ENCODE measurements at regions not wholly inside any gene's neighbourhood (a gene's known extent, or its start where the extent isn't known, plus 50 kb on each side); places are given as distances from the start of the nearest gene placed in this dataset.

DNA sequence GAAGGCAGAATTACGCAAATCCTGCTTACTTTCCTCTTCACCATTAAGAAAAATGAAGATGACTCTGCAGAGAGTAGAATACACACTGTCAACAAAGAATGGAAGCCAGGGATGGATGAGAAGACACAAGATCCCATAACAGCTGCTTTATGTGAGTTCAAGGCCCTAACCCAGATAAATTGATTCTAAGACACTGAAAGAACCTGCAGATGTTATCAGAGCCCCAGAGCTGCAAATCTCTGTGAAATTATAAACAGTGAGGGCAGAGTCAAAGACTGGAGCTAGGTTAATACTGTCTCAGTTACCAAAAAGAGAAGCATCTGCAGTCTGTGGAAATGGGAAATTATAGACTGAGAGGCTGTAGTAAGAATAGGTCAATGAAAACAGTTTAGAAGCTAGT is 320.1 kb upstream of the PKDCC start:
- Mint-ChIP-seq H3K4me1 (no peaks in the 10 kb centered on the region), H3K36me3 (ENCODE audit: low read depth) (no peaks in the 10 kb centered on the region), H3K27me3 (no peaks in the 10 kb centered on the region), H3K9me3 (no peaks in the 10 kb centered on the region), H3K27ac (no peak overlapping the region), H3K4me3 (no peak overlapping the region)
- ChIA-PET POLR2A (no interaction called here), CTCF (no interaction called here)
- no peak for DNase-seq

- no peaks in the 10 kb centered on the region for H3K4me1 Mint-ChIP-seq
- no peaks in the 10 kb centered on the region for H3K27me3 Mint-ChIP-seq
- DNase-seq: no peak
- H3K27ac Mint-ChIP-seq: no peak overlapping the region
- no peaks in the 10 kb centered on the region for H3K36me3 Mint-ChIP-seq (ENCODE audit: low read depth)
- CTCF ChIA-PET: no interaction called here
- no peaks in the 10 kb centered on the region for H3K9me3 Mint-ChIP-seq
- H3K4me3 Mint-ChIP-seq: no peak overlapping the region
- POLR2A ChIA-PET: no interaction called here
Observed at GRCh38 chr2:41728788-41729338, 319.0 kb upstream of the PKDCC start.

GRCh38 chr2:41729800-41730364 is 317.9 kb upstream of the PKDCC start:
- Mint-ChIP-seq H3K27me3 (no peaks in the 10 kb centered on the region), H3K27ac (no peak overlapping the region), H3K9me3 (no peaks in the 10 kb centered on the region), H3K4me3 (no peak overlapping the region), H3K36me3 (ENCODE audit: low read depth) (no peaks in the 10 kb centered on the region), H3K4me1 (no peaks in the 10 kb centered on the region)
- ChIA-PET POLR2A (no interaction called here), CTCF (no interaction called here)
- DNase-seq: no peak

DNA sequence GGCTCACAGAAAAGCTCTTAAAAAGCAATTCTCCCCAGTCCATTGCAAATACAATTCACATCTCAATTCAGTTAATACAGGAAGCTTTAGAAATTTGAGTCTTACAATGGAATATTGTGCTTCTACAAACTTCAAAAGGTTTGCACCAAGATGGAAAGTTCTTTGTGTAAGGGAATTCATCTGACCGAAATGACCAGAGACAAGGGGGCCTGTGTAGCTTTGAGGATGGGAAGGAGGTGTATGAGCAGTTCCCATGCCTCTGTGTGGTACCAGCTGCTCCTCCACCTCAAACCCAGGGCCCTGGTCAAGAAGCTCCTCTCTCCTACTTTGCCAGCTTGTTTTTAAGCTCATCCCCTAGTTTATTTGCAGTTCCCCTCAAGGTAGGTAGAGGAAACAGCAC is 312.8 kb upstream of the PKDCC start:
- ChIA-PET CTCF (no interaction called here), POLR2A (no interaction called here)
- no peak for DNase-seq

DNA sequence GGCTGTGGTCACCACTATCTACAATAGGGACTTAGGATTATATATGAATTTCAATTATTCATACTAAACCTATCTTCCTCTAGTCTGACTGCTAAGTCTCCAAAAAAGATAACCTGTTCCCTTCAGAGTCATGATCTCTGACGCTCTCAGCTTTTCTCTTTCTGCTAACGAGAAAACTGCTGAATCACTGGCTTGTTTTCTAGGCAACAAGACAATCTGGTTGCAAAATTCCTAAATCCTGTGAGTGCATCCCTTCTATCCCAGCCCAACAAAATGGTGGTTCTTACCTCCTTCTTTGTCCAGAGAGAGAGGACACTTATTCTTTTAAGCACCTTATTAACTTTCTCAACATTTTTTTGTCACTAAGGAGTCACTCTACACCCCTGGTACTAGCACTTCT is 312.3 kb upstream of the PKDCC start:
- DNase-seq: no peak
- H3K9me3 Mint-ChIP-seq: no peaks in the 10 kb centered on the region
- H3K36me3 Mint-ChIP-seq (ENCODE audit: low read depth): no peaks in the 10 kb centered on the region
- no peak overlapping the region for H3K4me3 Mint-ChIP-seq
- ChIA-PET POLR2A (no interaction called here), CTCF (no interaction called here)
- peaks cover 2% of the 10 kb centered on the region for H3K4me1 Mint-ChIP-seq
- peaks cover 10% of the 10 kb centered on the region for H3K27me3 Mint-ChIP-seq
- no peak overlapping the region for H3K27ac Mint-ChIP-seq

More for the DNA sequence above, 312.8 kb upstream of the PKDCC start:
- peaks cover 10% of the 10 kb centered on the region for H3K27me3 Mint-ChIP-seq
- no peak overlapping the region for H3K27ac Mint-ChIP-seq
- peaks cover 2% of the 10 kb centered on the region for H3K4me1 Mint-ChIP-seq
- no peak overlapping the region for H3K4me3 Mint-ChIP-seq
- no peaks in the 10 kb centered on the region for H3K9me3 Mint-ChIP-seq
- H3K36me3 Mint-ChIP-seq (ENCODE audit: low read depth): no peaks in the 10 kb centered on the region

- CTCF ChIA-PET: no interaction called here
Observed at GRCh38 chr2:41736105-41736567, 311.7 kb upstream of the PKDCC start.

GRCh38 chr2:41736586-41736985 is 311.2 kb upstream of the PKDCC start:
- POLR2A ChIA-PET: no interaction called here
- CTCF ChIA-PET: no interaction called here
- H3K27me3 Mint-ChIP-seq: peaks cover 14% of the 10 kb centered on the region
- no peaks in the 10 kb centered on the region for H3K9me3 Mint-ChIP-seq
- no peak for DNase-seq
- H3K27ac Mint-ChIP-seq: no peak overlapping the region
- H3K4me3 Mint-ChIP-seq: no peak overlapping the region
- H3K36me3 Mint-ChIP-seq (ENCODE audit: low read depth): no peaks in the 10 kb centered on the region
- H3K4me1 Mint-ChIP-seq: peaks cover 2% of the 10 kb centered on the region

More at GRCh38 chr2:41736105-41736567, 311.7 kb upstream of the PKDCC start:
- Mint-ChIP-seq H3K36me3 (ENCODE audit: low read depth) (no peaks in the 10 kb centered on the region), H3K4me1 (peaks cover 2% of the 10 kb centered on the region), H3K4me3 (no peak overlapping the region), H3K9me3 (no peaks in the 10 kb centered on the region), H3K27ac (no peak overlapping the region), H3K27me3 (peaks cover 14% of the 10 kb centered on the region)
- no peak for DNase-seq
- POLR2A ChIA-PET: no interaction called here

DNA sequence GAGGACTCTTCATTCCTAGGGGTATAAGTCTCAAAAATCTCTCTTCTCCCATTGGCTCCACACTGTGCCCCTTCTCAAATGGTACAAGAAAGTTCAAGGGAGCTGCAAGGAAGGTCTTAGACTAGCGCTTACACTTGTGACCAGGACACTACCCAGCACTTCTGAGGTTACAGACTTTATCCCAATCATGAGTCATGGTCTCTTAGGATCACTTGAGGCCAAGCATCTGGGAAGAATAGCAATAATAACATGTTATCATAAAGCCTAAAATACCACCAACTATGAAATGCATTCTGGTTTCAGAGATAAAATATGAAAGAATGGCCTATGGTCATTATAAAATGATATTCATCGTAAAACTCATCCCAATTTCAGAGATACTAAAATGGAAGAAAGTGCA is 309.9 kb upstream of the PKDCC start:
- Mint-ChIP-seq H3K27me3 (peaks cover 14% of the 10 kb centered on the region), H3K4me1 (peaks cover 2% of the 10 kb centered on the region), H3K27ac (no peak overlapping the region), H3K36me3 (ENCODE audit: low read depth) (no peaks in the 10 kb centered on the region), H3K4me3 (no peak overlapping the region), H3K9me3 (no peaks in the 10 kb centered on the region)
- ChIA-PET CTCF (no interaction called here), POLR2A (no interaction called here)
- no peak for DNase-seq

DNA sequence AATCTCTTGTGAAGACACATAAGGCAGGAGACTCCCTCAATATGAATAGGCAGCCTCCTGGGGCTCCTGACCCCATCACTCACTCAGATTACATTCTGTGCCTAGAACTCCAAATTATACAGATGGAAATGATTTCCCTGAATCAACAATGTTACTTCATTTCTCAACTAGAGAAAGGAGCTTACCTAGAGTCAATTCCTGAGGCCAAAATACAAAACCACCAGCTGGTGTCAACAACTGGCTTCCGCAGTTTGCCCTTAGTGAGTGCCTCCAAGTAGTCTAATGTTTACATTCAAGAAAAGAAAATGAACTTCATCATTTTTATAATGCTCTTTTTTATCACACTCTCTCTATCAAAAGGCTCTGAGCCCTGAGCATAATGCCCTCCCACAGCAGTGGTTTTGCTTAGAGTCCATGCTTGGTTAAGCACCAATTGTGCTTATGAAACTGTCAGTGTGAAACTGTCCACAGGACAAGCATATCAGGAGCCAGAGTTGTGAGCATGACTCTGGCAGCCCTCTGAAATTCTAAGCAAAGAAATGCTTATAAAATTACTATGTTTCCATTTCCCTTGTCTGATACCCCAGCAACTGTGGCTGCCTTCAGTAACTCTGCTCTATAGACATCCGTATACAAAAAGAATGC is 305.7 kb upstream of the PKDCC start:
- Mint-ChIP-seq H3K9me3 (no peaks in the 10 kb centered on the region), H3K27me3 (peaks cover 4% of the 10 kb centered on the region), H3K4me3 (no peak overlapping the region), H3K4me1 (no peaks in the 10 kb centered on the region), H3K27ac (no peak overlapping the region), H3K36me3 (ENCODE audit: low read depth) (no peaks in the 10 kb centered on the region)
- no peak for DNase-seq
- ChIA-PET POLR2A (no interaction called here), CTCF (no interaction called here)

GRCh38 chr2:41743324-41743723 is 304.5 kb upstream of the PKDCC start:
- Mint-ChIP-seq H3K4me3 (no peak overlapping the region), H3K36me3 (ENCODE audit: low read depth) (no peaks in the 10 kb centered on the region), H3K9me3 (no peaks in the 10 kb centered on the region), H3K4me1 (no peaks in the 10 kb centered on the region), H3K27ac (no peak overlapping the region), H3K27me3 (peaks cover 4% of the 10 kb centered on the region)
- ChIA-PET POLR2A (no interaction called here), CTCF (no interaction called here)
- DNase-seq: no peak

DNA sequence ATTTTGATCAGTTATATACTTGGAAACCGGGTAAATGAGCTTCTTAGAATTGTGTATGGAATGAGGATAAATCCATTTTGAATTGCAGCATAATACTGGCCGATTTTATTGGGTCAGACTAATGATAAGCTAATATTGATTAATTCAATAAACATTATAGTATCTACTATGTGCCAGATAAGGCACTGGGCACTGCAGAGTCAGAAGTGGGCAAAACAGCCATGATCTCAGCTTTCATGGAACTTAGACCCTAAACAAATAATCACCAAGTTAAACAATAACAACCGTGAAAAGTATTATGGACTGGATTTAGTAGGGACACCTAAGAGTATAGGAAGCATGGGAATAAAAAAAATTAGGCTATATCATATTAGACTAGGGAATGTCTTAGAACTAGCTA is 297.0 kb upstream of the PKDCC start:
- no peaks in the 10 kb centered on the region for H3K4me1 Mint-ChIP-seq
- H3K27me3 Mint-ChIP-seq: peaks cover 2% of the 10 kb centered on the region
- H3K4me3 Mint-ChIP-seq: no peak overlapping the region
- no peak overlapping the region for H3K27ac Mint-ChIP-seq
- no peaks in the 10 kb centered on the region for H3K36me3 Mint-ChIP-seq (ENCODE audit: low read depth)
- peaks cover 3% of the 10 kb centered on the region for H3K9me3 Mint-ChIP-seq
- ChIA-PET CTCF (no interaction called here), POLR2A (no interaction called here)
- no peak for DNase-seq

DNA sequence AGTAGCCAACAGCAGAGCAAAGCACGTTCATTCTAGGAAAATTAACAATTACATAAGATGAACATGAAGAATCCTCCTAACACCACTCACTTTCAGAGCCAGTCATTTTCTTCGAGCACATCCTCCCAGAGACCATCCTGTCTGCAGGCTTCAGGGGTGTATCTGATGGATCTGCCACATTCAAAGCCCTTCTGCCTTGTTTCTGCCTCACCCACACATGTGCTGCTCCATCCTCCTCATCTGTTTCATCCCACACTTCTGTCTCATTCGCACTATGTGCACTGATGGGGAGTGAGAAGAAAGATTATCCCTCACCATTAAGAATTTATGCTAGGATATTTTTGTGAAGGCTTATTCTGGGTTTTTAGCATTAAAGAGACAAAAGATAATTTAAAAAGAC is 287.9 kb upstream of the PKDCC start:
- H3K4me1 Mint-ChIP-seq: no peaks in the 10 kb centered on the region
- ChIA-PET CTCF (no interaction called here), POLR2A (no interaction called here)
- H3K4me3 Mint-ChIP-seq: no peak overlapping the region
- DNase-seq: no peak
- H3K36me3 Mint-ChIP-seq (ENCODE audit: low read depth): no peaks in the 10 kb centered on the region
- H3K27ac Mint-ChIP-seq: no peak overlapping the region
- peaks cover 2% of the 10 kb centered on the region for H3K27me3 Mint-ChIP-seq
- H3K9me3 Mint-ChIP-seq: no peaks in the 10 kb centered on the region

DNA sequence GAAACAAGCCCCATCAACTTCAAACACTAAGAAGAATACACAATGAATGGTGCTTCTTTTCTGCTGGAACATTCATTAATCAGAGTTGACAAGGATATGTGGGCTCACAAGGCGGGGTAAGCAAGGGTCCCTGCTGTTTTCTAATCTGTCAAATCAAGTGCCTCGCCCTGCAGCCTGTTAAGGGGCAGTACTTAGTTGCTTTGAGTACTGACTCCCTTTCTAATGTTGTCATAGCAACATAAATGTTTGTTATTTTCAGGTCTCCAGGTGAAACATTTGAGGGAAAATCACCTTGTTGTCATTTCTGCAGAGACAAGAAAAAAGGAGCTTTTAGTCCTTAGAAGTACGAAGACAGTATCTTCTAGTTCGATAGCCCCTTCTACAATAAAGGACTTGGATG is 284.7 kb upstream of the PKDCC start:
- no peaks in the 10 kb centered on the region for H3K9me3 Mint-ChIP-seq
- H3K36me3 Mint-ChIP-seq (ENCODE audit: low read depth): no peaks in the 10 kb centered on the region
- CTCF ChIA-PET: no interaction called here
- H3K27ac Mint-ChIP-seq: no peak overlapping the region
- no peak overlapping the region for H3K4me3 Mint-ChIP-seq
- DNase-seq: no peak
- POLR2A ChIA-PET: no interaction called here
- H3K4me1 Mint-ChIP-seq: no peaks in the 10 kb centered on the region
- H3K27me3 Mint-ChIP-seq: no peaks in the 10 kb centered on the region

DNA sequence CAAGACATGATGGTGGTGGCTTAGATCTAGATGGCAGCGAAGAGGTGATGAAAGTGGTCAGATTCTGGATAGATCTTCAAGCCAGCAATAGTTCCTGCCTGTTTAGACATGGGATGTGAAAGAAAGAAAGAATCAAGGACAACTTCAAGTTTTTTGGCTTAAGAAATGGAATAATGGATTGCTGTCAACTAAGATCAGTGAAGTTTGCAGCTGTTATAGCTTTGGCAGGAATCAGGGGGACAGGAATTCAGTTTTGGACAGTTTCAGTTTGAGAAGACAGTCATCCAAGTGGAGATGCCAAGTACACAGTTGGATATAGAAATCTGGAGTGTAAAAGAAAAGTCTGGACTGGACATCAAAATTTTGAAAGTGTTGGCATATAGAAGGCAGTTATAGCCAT is 283.7 kb upstream of the PKDCC start:
- no peak for DNase-seq
- H3K9me3 Mint-ChIP-seq: no peaks in the 10 kb centered on the region
- ChIA-PET POLR2A (no interaction called here), CTCF (no interaction called here)
- no peaks in the 10 kb centered on the region for H3K36me3 Mint-ChIP-seq (ENCODE audit: low read depth)
- H3K4me1 Mint-ChIP-seq: no peaks in the 10 kb centered on the region
- no peaks in the 10 kb centered on the region for H3K27me3 Mint-ChIP-seq
- no peak overlapping the region for H3K27ac Mint-ChIP-seq
- H3K4me3 Mint-ChIP-seq: no peak overlapping the region

Data from activated CD4-positive, alpha-beta memory T cell treated with anti-CD3 and anti-CD28 coated beads, Interleukin-2, amount 10 ng/mL, durations not matched to agents 7 days and 5 days (primary cell).